Inflammatory macrophage treated with lipopolysaccharide for 1 hour (primary cell): ENCODE measurements at regions not wholly inside any gene's neighbourhood (a gene's known extent, or its start where the extent isn't known, plus 50 kb on each side); places are given as distances from the start of the nearest gene placed in this dataset.
"Not testable (repeated sequence)": the region's sequence is repeated elsewhere in the genome, so short reads cannot be mapped to it uniquely, and the experiment has no call there.

ENCODE experiments used
- DNase-seq, 2 donors: peaks; one replicate each; pipeline ENCODE4 v3.0.0-alpha.2; 2020 to 2022

- not testable (repeated sequence) for DNase-seq
Measured at GRCh38 chr14:66031981-66032380, 454.2 kb upstream of the CCDC196 start.

DNA sequence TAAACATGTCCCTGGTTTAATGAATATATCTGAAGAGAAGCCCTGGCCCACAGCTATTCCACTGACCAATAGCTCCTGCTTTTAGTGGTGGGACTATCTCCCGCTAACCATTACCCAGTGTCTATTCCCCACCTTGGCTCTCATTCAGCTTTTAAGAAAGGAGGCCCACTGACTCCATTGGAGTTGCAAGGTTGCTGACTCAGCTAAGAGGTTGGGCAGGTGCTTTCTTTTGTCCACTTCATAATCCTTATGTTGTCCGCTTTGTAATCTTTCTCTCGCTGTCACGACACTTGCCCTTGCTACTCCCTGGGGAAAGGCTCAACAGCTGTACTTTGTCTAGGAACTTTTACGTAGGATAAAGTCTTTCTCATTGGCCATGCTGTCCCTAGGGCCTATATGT lies 453.4 kb upstream of the CCDC196 start:
- DNase-seq: no peak

- no peak for DNase-seq
Measured at GRCh38 chr14:66036547-66036946, 449.6 kb upstream of the CCDC196 start.

- no peak for DNase-seq
Measured at GRCh38 chr14:66037361-66037760, 448.8 kb upstream of the CCDC196 start.

GRCh38 chr14:66038212-66038611 lies 448.0 kb upstream of the CCDC196 start:
- DNase-seq: no peak

GRCh38 chr14:66038618-66039017 lies 447.6 kb upstream of the CCDC196 start:
- DNase-seq: peak; percentile 60 to 70

GRCh38 chr14:66039495-66039894 lies 446.7 kb upstream of the CCDC196 start:
- no peak for DNase-seq

DNA sequence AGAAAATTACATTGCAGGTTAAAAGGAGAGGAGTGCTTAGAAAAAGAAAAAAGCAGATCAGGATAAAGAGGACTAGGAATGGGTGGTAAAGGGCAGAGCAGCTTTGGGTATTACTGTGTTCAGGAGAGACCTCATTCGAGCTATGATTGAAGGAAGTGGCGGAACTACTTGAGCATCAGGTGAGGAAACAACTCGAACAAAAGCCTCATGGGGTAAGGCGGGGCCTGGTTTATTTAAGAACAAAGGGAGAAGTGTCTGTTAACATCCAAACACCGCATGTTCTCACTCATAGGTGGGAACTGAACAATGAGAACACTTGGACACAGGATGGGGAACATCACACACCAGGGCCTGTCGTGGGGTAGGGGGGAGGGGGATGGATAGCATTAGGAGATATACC lies 444.6 kb upstream of the CCDC196 start:
- no peak for DNase-seq

DNA sequence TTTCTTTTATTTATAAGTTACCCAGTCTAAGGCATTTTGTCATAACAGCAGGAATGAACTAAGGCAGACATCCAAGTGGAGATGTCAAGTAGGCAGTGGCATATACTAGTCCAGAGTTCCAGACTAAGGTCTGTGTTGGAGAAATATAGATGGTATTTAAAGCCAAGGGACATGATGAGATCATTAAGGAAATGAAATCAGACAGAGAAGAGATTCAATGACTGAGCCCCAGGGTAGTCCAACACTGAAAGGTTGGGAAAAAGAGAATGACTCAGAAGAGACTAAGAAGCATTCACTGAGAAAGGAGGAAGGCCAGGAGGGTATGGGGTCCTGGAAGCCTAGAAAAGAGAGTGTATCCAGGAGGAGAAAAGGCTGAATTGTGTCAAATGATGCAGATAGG lies 442.2 kb upstream of the CCDC196 start:
- DNase-seq: no peak

GRCh38 chr14:66045572-66046021 lies 440.6 kb upstream of the CCDC196 start:
- DNase-seq: no peak

GRCh38 chr14:66046035-66046434 lies 440.1 kb upstream of the CCDC196 start:
- DNase-seq: no peak

DNA sequence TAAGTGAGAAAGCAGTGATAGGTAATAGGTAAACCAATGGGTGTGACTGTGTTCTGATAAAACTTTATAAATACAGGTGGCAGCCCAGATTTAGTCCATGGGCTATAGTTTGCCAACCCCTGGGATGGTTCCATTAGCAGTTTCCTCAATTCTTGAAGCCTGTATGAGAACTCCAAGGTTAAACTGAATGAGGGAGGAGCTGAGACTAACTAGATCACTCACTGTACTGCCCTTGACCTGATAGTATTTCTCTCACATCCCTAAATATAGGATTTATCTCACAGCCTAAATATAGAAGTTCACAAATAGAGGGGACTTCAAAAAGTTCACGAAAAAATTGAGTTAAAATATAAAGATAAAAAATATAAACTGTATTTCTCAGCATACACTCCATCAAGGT lies 439.6 kb upstream of the CCDC196 start:
- DNase-seq: no peak

GRCh38 chr14:66056268-66056907 lies 429.8 kb upstream of the CCDC196 start:
- no peak for DNase-seq

DNA sequence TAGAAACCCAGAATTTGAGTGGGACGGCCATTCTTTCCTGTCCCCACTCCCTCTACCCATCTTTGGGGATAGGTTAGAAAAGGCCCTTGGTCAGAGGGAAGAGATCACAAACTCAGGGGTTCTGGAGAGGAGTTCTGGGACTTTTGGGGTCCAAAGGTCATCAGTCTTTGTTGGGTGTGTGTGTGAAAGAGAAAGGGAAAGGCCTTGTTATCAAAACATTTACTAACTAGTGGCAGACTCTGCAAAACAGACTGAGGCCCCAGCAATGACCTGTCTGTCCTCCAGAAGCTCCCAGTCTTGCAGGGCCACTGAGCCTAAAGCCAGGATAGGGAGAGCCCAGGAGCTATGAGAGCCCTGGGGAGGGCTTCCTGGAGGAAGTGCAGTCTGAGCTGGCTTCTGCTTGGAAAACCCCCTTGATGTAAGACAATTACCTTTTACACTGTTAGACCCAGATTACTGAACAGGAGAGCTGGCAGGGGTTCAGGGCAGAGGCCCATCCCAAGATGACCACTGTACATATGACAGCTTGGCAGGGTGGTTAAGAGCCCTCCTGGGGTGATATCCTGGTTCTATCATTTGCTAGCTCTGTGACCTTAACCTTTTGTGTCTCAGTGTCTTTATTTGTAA lies 429.1 kb upstream of the CCDC196 start:
- no peak for DNase-seq

GRCh38 chr14:66065188-66065587 lies 421.0 kb upstream of the CCDC196 start:
- no peak for DNase-seq

DNA sequence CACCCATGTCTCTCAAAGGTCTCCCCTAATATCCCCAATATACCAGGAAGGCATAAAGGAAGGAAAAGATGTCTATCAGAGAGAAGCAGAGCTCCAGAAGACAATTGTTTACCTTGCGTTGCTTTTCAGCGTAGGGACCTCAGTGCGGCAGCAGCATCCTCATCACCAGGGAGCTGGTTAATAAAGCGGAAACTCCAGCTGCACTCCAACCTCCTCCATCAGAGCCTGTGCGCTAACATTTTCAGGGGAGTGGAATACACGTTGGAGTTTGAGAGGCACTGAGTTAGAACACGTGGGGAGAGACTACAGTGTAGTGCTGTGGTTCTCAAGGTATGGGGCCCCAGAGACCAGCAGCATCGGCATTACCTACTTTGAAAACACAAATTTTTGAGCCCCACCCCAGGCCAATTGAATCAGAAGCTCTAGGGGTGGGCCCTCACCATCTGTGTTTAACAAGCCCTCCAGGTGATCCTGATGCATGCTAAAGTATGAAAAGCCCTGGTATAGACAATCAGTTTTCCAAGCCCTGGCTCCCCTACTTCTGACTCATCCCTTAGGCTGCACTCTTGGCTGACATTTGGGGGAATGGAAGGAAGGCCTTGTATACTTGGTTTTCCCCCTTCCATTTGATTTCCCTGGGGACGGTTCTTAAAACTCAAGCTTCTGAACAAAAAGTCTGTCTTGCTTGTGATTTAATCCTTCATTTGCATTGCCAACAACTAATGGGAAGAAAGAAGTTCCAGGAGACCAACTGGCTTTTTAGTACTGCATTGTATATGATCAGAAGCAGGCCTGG lies 419.0 kb upstream of the CCDC196 start:
- DNase-seq: no peak

DNA sequence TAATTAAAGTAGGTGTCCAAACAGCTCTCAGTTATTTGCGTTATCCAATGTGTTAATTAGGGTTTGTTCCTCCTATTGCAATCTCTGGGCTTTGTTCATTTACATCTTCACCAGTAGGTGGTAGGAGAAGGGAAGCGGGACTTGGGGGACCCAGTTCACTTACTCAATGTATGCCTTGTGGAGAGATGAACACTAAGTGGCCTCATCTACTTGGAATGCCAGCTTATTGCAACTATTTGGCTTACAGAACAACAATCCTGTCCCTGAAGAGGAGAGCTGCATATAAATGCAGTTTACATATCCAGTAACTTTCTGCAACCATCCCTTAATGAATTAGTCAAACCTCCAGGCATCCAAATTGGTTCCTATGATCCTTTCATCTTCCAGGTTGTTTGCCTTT lies 417.1 kb upstream of the CCDC196 start:
- DNase-seq: no peak

DNA sequence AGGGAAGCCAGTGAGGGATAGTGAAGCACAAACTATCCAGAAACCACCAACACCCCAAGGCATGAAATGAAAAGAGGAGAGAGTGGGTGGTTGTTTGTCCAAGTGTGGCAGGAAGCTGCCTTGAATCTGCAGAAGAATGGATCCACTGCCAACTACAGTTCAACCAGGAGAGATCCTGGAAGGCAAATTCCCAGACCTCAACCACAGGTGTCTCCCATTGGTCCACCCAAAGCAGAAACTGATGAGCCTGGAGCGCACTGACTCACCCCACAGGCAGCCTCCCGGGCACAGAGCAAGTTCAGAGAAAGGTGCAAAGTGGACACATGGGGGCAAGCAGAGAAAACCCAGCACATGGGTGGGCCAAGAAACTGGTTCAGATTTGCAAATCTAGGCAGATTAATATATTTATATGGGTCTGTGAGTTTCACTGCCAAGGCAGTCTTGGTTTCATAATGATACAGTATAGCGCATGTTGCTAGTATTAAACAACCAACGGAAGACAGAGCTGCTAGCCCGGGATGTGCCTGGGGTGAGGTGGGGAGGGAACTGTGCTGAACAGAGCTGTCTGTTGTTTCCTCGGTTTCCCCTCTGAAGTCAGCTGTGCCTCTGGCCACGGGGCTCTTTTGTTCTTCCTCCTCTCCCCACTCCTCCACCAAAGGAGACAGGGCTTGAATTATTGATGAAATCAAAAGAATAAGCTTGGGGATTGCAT lies 416.2 kb upstream of the CCDC196 start:
- DNase-seq: no peak

DNA sequence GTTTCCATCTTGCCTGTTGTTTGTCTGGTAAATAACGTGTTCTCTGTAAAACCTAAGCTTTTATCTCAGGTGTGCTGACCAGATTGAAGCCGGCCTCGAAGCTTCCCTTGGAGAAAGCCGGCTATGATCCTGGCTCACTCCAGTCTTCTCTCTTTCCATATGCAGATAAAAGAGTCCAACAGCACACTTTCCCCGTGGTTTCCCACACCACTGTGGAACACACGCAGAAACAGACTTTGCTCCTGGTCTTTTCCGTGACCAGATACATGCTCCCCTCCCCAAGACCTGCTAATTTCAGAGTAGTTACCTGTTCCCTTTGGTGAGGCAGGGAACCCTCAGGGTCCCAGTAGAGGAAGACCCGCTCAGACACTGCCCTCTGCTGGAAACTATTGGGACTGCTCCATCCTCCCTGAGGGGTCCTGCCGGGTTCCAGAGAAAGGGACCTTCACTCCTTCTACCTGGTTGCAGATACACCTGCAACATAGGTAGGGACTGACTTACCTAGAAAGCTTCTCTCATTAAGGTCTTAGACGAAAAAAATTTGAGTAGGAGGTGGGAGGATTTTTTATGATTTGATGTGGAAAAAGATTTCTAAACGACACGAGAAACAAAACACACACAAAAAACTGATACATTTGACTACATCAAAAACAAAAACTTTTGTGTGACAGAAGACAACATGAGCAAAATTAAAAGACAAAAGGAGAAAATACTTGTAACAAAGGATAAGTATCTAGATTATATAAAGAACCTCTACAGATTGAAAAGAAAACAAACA lies 415.4 kb upstream of the CCDC196 start:
- DNase-seq: peak in 1 of 2 donors; percentile 70

DNA sequence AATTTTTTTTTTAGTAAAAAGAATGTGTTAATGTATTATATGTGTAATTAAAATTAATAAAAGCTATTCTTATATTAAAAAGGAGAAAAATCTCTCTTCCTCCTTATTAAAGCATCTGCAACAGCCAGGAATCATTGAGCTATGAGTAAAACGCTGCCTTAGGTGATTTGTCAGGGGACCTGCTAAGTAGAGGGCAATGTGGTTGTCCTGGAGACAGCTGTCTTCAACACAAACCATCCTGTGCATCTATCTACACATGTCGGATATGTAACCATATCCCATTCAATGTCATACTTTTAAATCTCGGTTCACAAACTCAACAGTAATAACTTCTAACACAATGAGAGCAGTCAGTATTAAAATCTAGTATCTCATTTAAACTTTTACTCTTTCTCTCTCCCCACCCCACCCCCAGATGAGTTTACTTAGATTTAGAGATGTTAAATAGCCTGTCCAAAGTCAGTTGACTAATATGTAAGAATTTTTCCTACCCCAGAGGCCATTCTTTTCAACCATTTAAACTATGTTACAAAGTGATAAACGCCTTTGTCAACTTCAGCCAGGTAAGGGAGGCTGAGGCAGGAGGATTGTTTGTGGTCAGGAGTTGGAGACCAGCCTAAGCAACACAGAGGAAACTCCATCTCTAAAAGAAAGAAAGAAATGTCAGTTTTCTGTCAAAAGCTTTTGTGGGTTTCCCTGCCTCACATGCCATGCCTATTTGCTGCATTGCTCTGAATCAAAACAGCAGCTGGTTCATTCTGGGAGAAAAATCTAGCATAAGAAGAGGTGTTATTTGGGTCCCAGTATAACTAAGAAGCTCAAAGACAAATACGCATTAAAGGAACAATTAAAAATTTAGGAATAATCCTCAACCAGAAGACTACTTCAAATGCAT lies 413.7 kb upstream of the CCDC196 start:
- no peak for DNase-seq

DNA sequence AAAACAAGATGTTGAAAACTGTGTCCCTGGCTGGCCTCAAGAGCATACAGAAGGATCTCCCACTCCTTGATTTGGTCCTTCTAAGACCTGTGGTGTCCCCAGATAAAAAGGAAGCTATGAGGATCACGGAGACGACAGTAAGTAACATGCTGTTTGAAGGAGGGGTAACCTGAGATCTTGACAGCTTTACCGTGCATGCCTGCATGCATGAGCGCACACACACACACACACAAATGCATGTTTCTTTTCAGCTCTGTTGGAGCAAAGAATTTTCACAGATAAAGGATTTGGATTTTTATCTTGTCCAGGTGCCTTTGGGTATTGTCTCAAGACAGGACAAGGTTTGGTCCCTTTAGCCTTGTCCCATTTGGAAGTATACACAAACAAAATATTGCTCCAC lies 411.6 kb upstream of the CCDC196 start:
- DNase-seq: no peak

DNA sequence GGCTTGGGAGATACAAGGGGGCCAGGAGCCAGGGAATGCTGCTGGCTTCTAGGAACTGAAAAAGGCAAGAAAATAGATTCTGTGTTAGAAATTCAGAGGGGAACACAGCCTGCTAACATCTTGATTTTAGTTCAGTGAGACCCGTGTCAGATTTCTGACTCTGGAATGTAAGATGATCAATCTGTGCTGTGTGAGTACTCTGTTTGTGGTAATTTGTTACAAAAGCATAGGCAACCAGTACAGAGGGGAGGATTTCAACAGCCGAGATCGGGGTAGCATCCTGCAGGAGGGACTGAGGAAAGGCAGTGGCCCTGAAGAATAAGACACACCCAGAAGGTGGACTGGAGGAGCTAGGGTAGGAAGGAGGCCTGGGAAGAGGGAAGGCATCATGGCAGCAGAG lies 410.0 kb upstream of the CCDC196 start:
- no peak for DNase-seq
